Stimulated activated naive CD8-positive, alpha-beta T cell treated with anti-CD3 and anti-CD28 coated beads, Interleukin-15, amount 100 ng/mL, for 72 hours (primary cell): ENCODE measurements at regions not wholly inside any gene's neighbourhood (a gene's known extent, or its start where the extent isn't known, plus 50 kb on each side); places are given as distances from the start of the nearest gene placed in this dataset.

Experiments
- ATAC-seq: fragments of 150-1000 bp; cut with Tn5 transposase; 2 replicates; pipeline ENCODE4 v1.10.0; 2021; ENCODE audit warnings: mild to moderate bottlenecking, moderate library complexity
- DNase-seq, 2 donors: peaks; one replicate each; pipeline ENCODE4 v3.0.0; 2021 to 2022
- H3K27ac Mint-ChIP-seq, 2 donors: one replicate each; pipeline ENCODE4 v1.8.0; 2022; ENCODE audit warnings: mild to moderate bottlenecking in 2 of 2, mixed read lengths in 2 of 2, moderate library complexity in 2 of 2
- H3K27me3 Mint-ChIP-seq: one replicate; pipeline ENCODE4 v1.8.0; 2022; ENCODE audit warnings: mixed read lengths
- H3K4me1 Mint-ChIP-seq: one replicate; pipeline ENCODE4 v1.8.0; 2022; ENCODE audit warnings: mild to moderate bottlenecking, mixed read lengths
- H3K4me3 Mint-ChIP-seq, 2 donors: one replicate each; pipeline ENCODE4 v1.8.0; 2022; ENCODE audit warnings: mild to moderate bottlenecking in 2 of 2, mixed read lengths in 2 of 2, moderate library complexity in 1 of 2
- H3K9me3 Mint-ChIP-seq, 2 donors: one replicate each; pipeline ENCODE4 v1.8.0; 2022; ENCODE audit warnings: mixed read lengths in 2 of 2

GRCh38 chr13:40288259-40288658, 378.2 kb downstream of the FOXO1 start:
- H3K4me1 Mint-ChIP-seq = peaks cover 5% of the 10 kb centered on the region
- H3K27ac Mint-ChIP-seq = no peak overlapping the region

GRCh38 chr13:40290758-40291157, 375.7 kb downstream of the FOXO1 start:
- Mint-ChIP-seq H3K9me3 (peaks cover under 1 to 6% of the 10 kb centered on the region in 2 donors), H3K4me3 (no peak overlapping the region), H3K27ac (no peak overlapping the region), H3K4me1 (no peaks in the 10 kb centered on the region), H3K27me3 (no peaks in the 10 kb centered on the region)
- ATAC-seq (no peak), DNase-seq (no peak)

More at GRCh38 chr13:40288259-40288658, 378.2 kb downstream of the FOXO1 start:
- DNase-seq = no peak
- no peak overlapping the region for H3K4me3 Mint-ChIP-seq
- no peaks in the 10 kb centered on the region for H3K27me3 Mint-ChIP-seq
- H3K9me3 Mint-ChIP-seq = peaks cover 5% of the 10 kb centered on the region in 2 donors
- ATAC-seq = no peak

- Mint-ChIP-seq H3K4me3 (no peak overlapping the region), H3K27me3 (no peaks in the 10 kb centered on the region), H3K27ac (no peak overlapping the region), H3K9me3 (peaks cover 6 to 10% of the 10 kb centered on the region in 2 donors), H3K4me1 (no peaks in the 10 kb centered on the region)
- no peak for ATAC-seq
- no peak for DNase-seq
Observed at GRCh38 chr13:40292108-40292507, 374.3 kb downstream of the FOXO1 start.

GRCh38 chr13:40292536-40292935, 373.9 kb downstream of the FOXO1 start:
- Mint-ChIP-seq H3K27me3 (no peaks in the 10 kb centered on the region), H3K4me3 (no peak overlapping the region), H3K27ac (no peak overlapping the region), H3K4me1 (no peaks in the 10 kb centered on the region), H3K9me3 (peaks cover 6 to 10% of the 10 kb centered on the region in 2 donors)
- ATAC-seq (no peak), DNase-seq (no peak)

- Mint-ChIP-seq H3K4me3 (no peak overlapping the region), H3K9me3 (peaks cover 38 to 40% of the 10 kb centered on the region in 2 donors), H3K4me1 (peaks cover 22% of the 10 kb centered on the region), H3K27me3 (no peaks in the 10 kb centered on the region), H3K27ac (no peak overlapping the region)
- DNase-seq = no peak
- ATAC-seq = no peak
Observed at GRCh38 chr13:40302351-40302750, 364.1 kb downstream of the FOXO1 start.

GRCh38 chr13:40304391-40304790, 362.1 kb downstream of the FOXO1 start:
- no peak for ATAC-seq

GRCh38 chr13:40306817-40307216, 359.6 kb downstream of the FOXO1 start:
- H3K4me3 Mint-ChIP-seq = no peak overlapping the region
- H3K9me3 Mint-ChIP-seq = peaks cover 34 to 37% of the 10 kb centered on the region in 2 donors
- H3K27me3 Mint-ChIP-seq = no peaks in the 10 kb centered on the region
- DNase-seq (peak in 1 of 2 donors; percentile 53), ATAC-seq (peak; percentile 88)
- H3K27ac Mint-ChIP-seq = no peak overlapping the region
- peaks cover 29% of the 10 kb centered on the region for H3K4me1 Mint-ChIP-seq

More at GRCh38 chr13:40304391-40304790, 362.1 kb downstream of the FOXO1 start:
- H3K4me3 Mint-ChIP-seq = no peak overlapping the region
- H3K27me3 Mint-ChIP-seq = no peaks in the 10 kb centered on the region
- no peak overlapping the region for H3K27ac Mint-ChIP-seq
- peaks cover 34% of the 10 kb centered on the region for H3K4me1 Mint-ChIP-seq
- peaks cover 45% of the 10 kb centered on the region in 2 donors for H3K9me3 Mint-ChIP-seq
- DNase-seq = no peak

- ATAC-seq (no peak), DNase-seq (no peak)
- no peaks in the 10 kb centered on the region for H3K27me3 Mint-ChIP-seq
- H3K9me3 Mint-ChIP-seq = peaks cover 23 to 24% of the 10 kb centered on the region in 2 donors
- H3K4me3 Mint-ChIP-seq = no peak overlapping the region
- H3K27ac Mint-ChIP-seq = no peak overlapping the region
- peaks cover 54% of the 10 kb centered on the region for H3K4me1 Mint-ChIP-seq
Observed at GRCh38 chr13:40309881-40310280, 356.6 kb downstream of the FOXO1 start.

- no peak overlapping the region for H3K27ac Mint-ChIP-seq
- DNase-seq = no peak
- H3K4me1 Mint-ChIP-seq = peaks cover 61% of the 10 kb centered on the region
- no peaks in the 10 kb centered on the region for H3K27me3 Mint-ChIP-seq
- no peak overlapping the region for H3K4me3 Mint-ChIP-seq
- no peak for ATAC-seq
- H3K9me3 Mint-ChIP-seq = peaks cover 10 to 12% of the 10 kb centered on the region in 2 donors
Observed at GRCh38 chr13:40311356-40312101, 354.9 kb downstream of the FOXO1 start.

GRCh38 chr13:40313269-40314200, 352.9 kb downstream of the FOXO1 start:
- no peak for DNase-seq

GRCh38 chr13:40315416-40316064, 350.9 kb downstream of the FOXO1 start:
- peak; percentile 36 to 56 for DNase-seq
- Mint-ChIP-seq H3K4me3 (peak overlapping the region; percentile 70 to 81), H3K27ac (peak overlapping the region in 1 of 2 donors; percentile 42)

More at GRCh38 chr13:40313269-40314200, 352.9 kb downstream of the FOXO1 start:
- Mint-ChIP-seq H3K4me3 (no peak overlapping the region), H3K27ac (no peak overlapping the region), H3K9me3 (peaks cover 0 to 1% of the 10 kb centered on the region in 2 donors), H3K27me3 (no peaks in the 10 kb centered on the region), H3K4me1 (peaks cover 62% of the 10 kb centered on the region)
- ATAC-seq = no peak

GRCh38 chr13:40316301-40316700, 350.1 kb downstream of the FOXO1 start:
- H3K4me1 Mint-ChIP-seq = peaks cover 74% of the 10 kb centered on the region
- peak overlapping the region; percentile 4 to 79 for H3K27ac Mint-ChIP-seq
- peak in 1 of 2 donors; percentile 18 for DNase-seq
- no peaks in the 10 kb centered on the region for H3K27me3 Mint-ChIP-seq
- peaks cover 0 to 9% of the 10 kb centered on the region in 2 donors for H3K9me3 Mint-ChIP-seq
- peak; percentile 54 for ATAC-seq
- H3K4me3 Mint-ChIP-seq = peak overlapping the region; percentile 6 to 81

More at GRCh38 chr13:40315416-40316064, 350.9 kb downstream of the FOXO1 start:
- ATAC-seq = peak; percentile 90
- Mint-ChIP-seq H3K9me3 (peaks cover 0 to 8% of the 10 kb centered on the region in 2 donors), H3K27me3 (no peaks in the 10 kb centered on the region), H3K4me1 (peaks cover 73% of the 10 kb centered on the region)

- Mint-ChIP-seq H3K4me3 (no peak overlapping the region), H3K4me1 (peaks cover 69% of the 10 kb centered on the region), H3K27me3 (no peaks in the 10 kb centered on the region), H3K9me3 (peaks cover 2 to 9% of the 10 kb centered on the region in 2 donors), H3K27ac (no peak overlapping the region)
- no peak for ATAC-seq
- no peak for DNase-seq
Observed at GRCh38 chr13:40317980-40318327, 348.5 kb downstream of the FOXO1 start.

- ATAC-seq = no peak
- Mint-ChIP-seq H3K27me3 (no peaks in the 10 kb centered on the region), H3K27ac (no peak overlapping the region), H3K4me1 (peaks cover 65% of the 10 kb centered on the region), H3K9me3 (peaks cover 6 to 9% of the 10 kb centered on the region in 2 donors), H3K4me3 (no peak overlapping the region)
- DNase-seq = no peak
Observed at GRCh38 chr13:40318366-40318765, 348.1 kb downstream of the FOXO1 start.
